Liver (tissue), 8 donors: ENCODE measurements at regions not wholly inside any gene's neighbourhood (a gene's known extent, or its start where the extent isn't known, plus 50 kb on each side); places are given as distances from the start of the nearest gene placed in this dataset.

Source experiments
- DNase-seq: peaks from one replicate; pipeline ENCODE4 v3.0.0-alpha.2; 2017; ENCODE audit warnings: low spot score
- H3K27ac ChIP-seq, 2 donors: one replicate each; pipeline ENCODE4 v1.7.0; 2013; ENCODE audit warnings: inconsistent platforms in 2 of 2, low read length in 2 of 2, control low read depth in 1 of 2, low read depth in 1 of 2, mild to moderate bottlenecking in 1 of 2
- H3K27me3 ChIP-seq, 4 donors: one replicate each; pipeline versions ENCODE4 v1.6.1 to v1.7.0; 2013; ENCODE audit warnings: low read length in 3 of 4, inconsistent platforms in 1 of 4, mild to moderate bottlenecking in 1 of 4, moderate library complexity in 1 of 4; ENCODE audit not compliant: control insufficient read depth in 4 of 4, insufficient read depth in 4 of 4
- H3K36me3 ChIP-seq, 4 donors: one replicate each; pipeline versions ENCODE4 v1.6.1 to v1.7.0; 2013; ENCODE audit warnings: low read length in 3 of 4, mild to moderate bottlenecking in 3 of 4, low read depth in 1 of 4, moderate library complexity in 1 of 4; ENCODE audit not compliant: control insufficient read depth in 4 of 4, insufficient read depth in 3 of 4
- H3K4me1 ChIP-seq, 4 donors: one replicate each; pipeline versions ENCODE4 v1.6.1 to v1.7.0; 2013; ENCODE audit warnings: low read length in 3 of 4, mild to moderate bottlenecking in 3 of 4, moderate library complexity in 1 of 4; ENCODE audit not compliant: control insufficient read depth in 4 of 4, insufficient read depth in 4 of 4
- H3K4me3 ChIP-seq, 3 donors: one replicate each; pipeline versions ENCODE4 v1.6.1 to v1.7.0; 2013; ENCODE audit warnings: low read length in 3 of 3, control low read depth in 1 of 3, low read depth in 1 of 3, mild to moderate bottlenecking in 1 of 3
- H3K9ac ChIP-seq, 2 donors: one replicate each; pipeline ENCODE4 v1.7.0; 2013; ENCODE audit warnings: low read length in 2 of 2, mild to moderate bottlenecking in 2 of 2, moderate library complexity in 2 of 2, control low read depth in 1 of 2, low read depth in 1 of 2
- H3K9me3 ChIP-seq, 4 donors: one replicate each; pipeline versions ENCODE4 v1.6.1 to v1.7.0; 2013; ENCODE audit warnings: low read length in 3 of 4; ENCODE audit not compliant: control insufficient read depth in 4 of 4
- ATF3 ChIP-seq: IDR thresholded peaks from 2 replicates; pipeline ENCODE4 v1.6.1; 2016; ENCODE audit warnings: antibody characterized with exemption
- CTCF ChIP-seq: fragments of 150-350 bp; IDR thresholded peaks from 2 replicates; pipeline ENCODE4 v1.5.1; 2017; ENCODE audit warnings: improper control_type of control experiment, low read depth, low read length; ENCODE audit not compliant: missing input control
- FOXA1 ChIP-seq: IDR thresholded peaks from 2 replicates; pipeline ENCODE4 v1.6.1; 2016; ENCODE audit warnings: antibody characterized with exemption
- FOXA2 ChIP-seq: IDR thresholded peaks from 2 replicates; pipeline ENCODE4 v1.6.1; 2016; ENCODE audit warnings: antibody characterized with exemption
- GABPA ChIP-seq, 2 donors: IDR thresholded peaks in 1 of 2; conservative IDR thresholded peaks in 1 of 2; 2 replicates each; pipeline ENCODE4 v1.6.1; 2016; ENCODE audit warnings: antibody characterized with exemption in 2 of 2, mild to moderate bottlenecking in 1 of 2, moderate library complexity in 1 of 2
- HNF4A ChIP-seq, 2 donors: conservative IDR thresholded peaks; 2 replicates each; pipeline ENCODE4 v1.6.1; 2016; ENCODE audit warnings: antibody characterized with exemption in 2 of 2, mild to moderate bottlenecking in 2 of 2
- HNF4G ChIP-seq: IDR thresholded peaks from 2 replicates; pipeline ENCODE4 v1.6.1; 2016; ENCODE audit warnings: antibody characterized with exemption
- JUND ChIP-seq, 2 donors: IDR thresholded peaks; 2 replicates each; pipeline ENCODE4 v1.6.1; 2016; ENCODE audit warnings: antibody characterized with exemption in 2 of 2
- MAX ChIP-seq: IDR thresholded peaks from 2 replicates; pipeline ENCODE4 v1.6.1; 2016; ENCODE audit warnings: antibody characterized with exemption
- NR2F2 ChIP-seq: IDR thresholded peaks from 2 replicates; pipeline ENCODE4 v1.6.1; 2016; ENCODE audit warnings: antibody characterized with exemption
- RAD21 ChIP-seq, 2 donors: IDR thresholded peaks; 2 replicates each; pipeline ENCODE4 v1.6.1; 2016; ENCODE audit warnings: antibody characterized with exemption in 2 of 2, mild to moderate bottlenecking in 2 of 2
- REST ChIP-seq: IDR thresholded peaks from 2 replicates; pipeline ENCODE4 v1.6.1; 2016; ENCODE audit warnings: antibody characterized with exemption, mild to moderate bottlenecking
- RXRA ChIP-seq, 2 donors: IDR thresholded peaks; 2 replicates each; pipeline ENCODE4 v1.6.1; 2017 to 2018; ENCODE audit warnings: antibody characterized with exemption in 2 of 2, mild to moderate bottlenecking in 1 of 2
- SP1 ChIP-seq: IDR thresholded peaks from 2 replicates; pipeline ENCODE4 v1.6.1; 2018; ENCODE audit warnings: antibody characterized with exemption, mild to moderate bottlenecking
- TAF1 ChIP-seq: conservative IDR thresholded peaks from 2 replicates; pipeline ENCODE4 v1.6.1; 2016; ENCODE audit warnings: antibody characterized with exemption, mild to moderate bottlenecking
- YY1 ChIP-seq: IDR thresholded peaks from 2 replicates; pipeline ENCODE4 v1.6.1; 2016; ENCODE audit warnings: antibody characterized with exemption, mild to moderate bottlenecking
- ZBTB33 ChIP-seq: IDR thresholded peaks from 2 replicates; pipeline ENCODE4 v1.6.1; 2016; ENCODE audit warnings: antibody characterized with exemption
- WGBS: extraction: QIAGEN DNeasy Blood & Tissue Kit; methylation state at CpG from one replicate; pipeline ENCODE4 v1.1.7; 2013; 5-methylcytosine and 5-hydroxymethylcytosine counted together
- donor health status: healthy.
- donor health status: healthy.
- donor health status: healthy.
- donor health status: healthy.
- donor health status: healthy.

GRCh38 chr22:48249713-48250268, 1487.3 kb downstream of the TBC1D22A start:
- WGBS, result 63% methylated on average over 7 of the region's 7 CpGs
- Histone ChIP-seq H3K4me3 (no peak overlapping the region), H3K9ac (no peak overlapping the region), H3K27me3 (peaks cover 0 to 2% (median 0%) of the 10 kb centered on the region in 4 donors), H3K4me1 (no peaks in the 10 kb centered on the region), H3K27ac (no peak overlapping the region), H3K9me3 (no peaks in the 10 kb centered on the region), H3K36me3 (no peaks in the 10 kb centered on the region)
- no peak for DNase-seq
- TF ChIP-seq RXRA (IDR thresholded peaks at IDR 0.05), result no peak
- TF ChIP-seq ATF3, result no peak
- TF ChIP-seq HNF4A (conservative IDR thresholded peaks at IDR 0.05), result no peak
- no peak for TF ChIP-seq GABPA (IDR thresholded peaks at IDR 0.05 in 1 of 2, conservative IDR thresholded peaks at IDR 0.05 in 1 of 2)
- TF ChIP-seq REST, result no peak
- no peak for TF ChIP-seq YY1
- TF ChIP-seq FOXA2, result no peak
- no peak for TF ChIP-seq HNF4G
- no peak for TF ChIP-seq FOXA1
- no peak for TF ChIP-seq SP1
- TF ChIP-seq TAF1, result no peak
- TF ChIP-seq MAX, result no peak
- TF ChIP-seq JUND (IDR thresholded peaks at IDR 0.05), result no peak
- TF ChIP-seq RAD21 (IDR thresholded peaks at IDR 0.05), result no peak
- no peak for TF ChIP-seq ZBTB33
- no peak for TF ChIP-seq CTCF
- TF ChIP-seq NR2F2, result no peak
